ENCODE measurements at regions not wholly inside any gene's neighbourhood (a gene's known extent, or its start where the extent isn't known, plus 50 kb on each side); places are given as distances from the start of the nearest gene placed in this dataset.

- no peak for DNase-seq (ENCODE audit: low read depth)
Observed at GRCh38 chr16:87067836-87068761, 249.1 kb downstream of the C16orf95 start.

- DNase-seq (ENCODE audit: low read depth) = no peak
Observed at GRCh38 chr16:87068762-87069150, 248.4 kb downstream of the C16orf95 start.

GRCh38 chr16:87070657-87071056, 246.5 kb downstream of the C16orf95 start:
- DNase-seq (ENCODE audit: low read depth) = no peak

- no peak for DNase-seq (ENCODE audit: low read depth)
Observed at GRCh38 chr16:87072101-87072500, 245.1 kb downstream of the C16orf95 start.

- no peak for DNase-seq (ENCODE audit: low read depth)
Observed at GRCh38 chr16:87074641-87075318, 242.4 kb downstream of the C16orf95 start.

GRCh38 chr16:87075319-87075860, 241.8 kb downstream of the C16orf95 start:
- no peak for DNase-seq (ENCODE audit: low read depth)

- DNase-seq (ENCODE audit: low read depth) = no peak
Observed at GRCh38 chr16:87076331-87076949, 240.8 kb downstream of the C16orf95 start.

GRCh38 chr16:87076950-87077749, 240.0 kb downstream of the C16orf95 start:
- no peak for DNase-seq (ENCODE audit: low read depth)

- no peak for DNase-seq (ENCODE audit: low read depth)
Observed at GRCh38 chr16:87077750-87078127, 239.5 kb downstream of the C16orf95 start.

GRCh38 chr16:87080571-87081167, 236.5 kb downstream of the C16orf95 start:
- DNase-seq (ENCODE audit: low read depth) = no peak

GRCh38 chr16:87085441-87085840, 231.8 kb downstream of the C16orf95 start:
- no peak for DNase-seq (ENCODE audit: low read depth)

- no peak for DNase-seq (ENCODE audit: low read depth)
Observed at GRCh38 chr16:87086156-87086555, 231.0 kb downstream of the C16orf95 start.

GRCh38 chr16:87086575-87086974, 230.6 kb downstream of the C16orf95 start:
- no peak for DNase-seq (ENCODE audit: low read depth)

- DNase-seq (ENCODE audit: low read depth) = no peak
Observed at GRCh38 chr16:87092958-87093357, 224.2 kb downstream of the C16orf95 start.

GRCh38 chr16:87093804-87094555, 223.2 kb downstream of the C16orf95 start:
- no peak for DNase-seq (ENCODE audit: low read depth)

- DNase-seq (ENCODE audit: low read depth) = no peak
Observed at GRCh38 chr16:87094556-87094865, 222.7 kb downstream of the C16orf95 start.

- no peak for DNase-seq (ENCODE audit: low read depth)
Observed at GRCh38 chr16:87095271-87095670, 221.9 kb downstream of the C16orf95 start.

GRCh38 chr16:87096746-87097333, 220.4 kb downstream of the C16orf95 start:
- DNase-seq (ENCODE audit: low read depth) = no peak

GRCh38 chr16:87098361-87098760, 218.8 kb downstream of the C16orf95 start:
- DNase-seq (ENCODE audit: low read depth) = no peak

- no peak for DNase-seq (ENCODE audit: low read depth)
Observed at GRCh38 chr16:87098976-87099720, 218.0 kb downstream of the C16orf95 start.
